ENCODE measurements at regions not wholly inside any gene's neighbourhood (a gene's known extent, or its start where the extent isn't known, plus 50 kb on each side); places are given as distances from the start of the nearest gene placed in this dataset.

- TF ChIP-seq EED (IDR thresholded peaks at IDR 0.05; ENCODE audit: low read depth), result no peak
- no peak for TF ChIP-seq CREM (IDR thresholded peaks at IDR 0.05; ENCODE audit: low read depth)
- no peak for TF ChIP-seq SMAD5 (IDR thresholded peaks at IDR 0.05; ENCODE audit: low read depth)
- no peak for TF ChIP-seq PAX5 (IDR thresholded peaks at IDR 0.05; ENCODE audit: borderline replicate concordance, low read depth, low read length)
- TF ChIP-seq BCL3 (IDR thresholded peaks at IDR 0.05; ENCODE audit: borderline replicate concordance, insufficient read depth, low read depth, low read length, poor library complexity, severe bottlenecking), result no peak
- no peak for TF ChIP-seq CTCF (IDR thresholded peaks at IDR 0.05 in 2 of 3, conservative IDR thresholded peaks at IDR 0.05 in 1 of 3; ENCODE audit: control insufficient read depth in 2 of 3, extremely low read depth in 1 of 3, insufficient read depth in 1 of 3, low read depth in 3 of 3, low read length in 3 of 3)
- no peak for TF ChIP-seq ATF2 (IDR thresholded peaks at IDR 0.05; ENCODE audit: low read length)
- TF ChIP-seq POLR2AphosphoS5 (IDR thresholded peaks at IDR 0.05; ENCODE audit: low read length), result no peak
- no peak for TF ChIP-seq SIN3A (IDR thresholded peaks at IDR 0.05; ENCODE audit: low read depth, low read length)
- no peak for TF ChIP-seq TCF12 (IDR thresholded peaks at IDR 0.05; ENCODE audit: low read depth, low read length)
- TF ChIP-seq BHLHE40 (IDR thresholded peaks at IDR 0.05; ENCODE audit: borderline replicate concordance in 1 of 2, low read depth in 2 of 2, low read length in 1 of 2), result no peak
Measured at GRCh38 chrX:924017-924416, 288.4 kb downstream of the CRLF2 start.
